ELR (cell line): ENCODE measurements at regions not wholly inside any gene's neighbourhood (a gene's known extent, or its start where the extent isn't known, plus 50 kb on each side); places are given as distances from the start of the nearest gene placed in this dataset.

Experiments used
- DNase-seq: peaks from one replicate; pipeline ENCODE4 v3.0.0-alpha.2; 2015; ENCODE audit warnings: low read depth

DNA sequence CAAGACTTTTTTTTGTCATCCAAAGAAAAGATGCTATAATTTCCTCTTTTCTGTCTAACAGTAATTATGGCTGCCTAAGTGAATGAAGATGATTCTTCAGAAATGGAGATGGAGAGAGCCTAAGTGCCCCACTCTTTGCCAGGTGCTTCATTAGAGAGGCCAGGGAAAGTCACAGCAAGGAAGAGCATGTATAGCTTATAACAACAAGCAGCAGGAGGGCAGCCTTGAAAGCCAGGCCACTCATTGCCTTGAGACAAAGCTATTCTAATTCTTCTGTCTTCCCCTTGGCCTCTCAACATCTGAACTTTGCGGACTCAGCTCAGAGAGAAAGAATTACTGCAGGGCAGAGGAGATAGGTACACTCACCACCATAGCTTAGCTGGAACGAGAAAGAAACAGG, 112.0 kb upstream of the ZNF366 start:
- no peak for DNase-seq

DNA sequence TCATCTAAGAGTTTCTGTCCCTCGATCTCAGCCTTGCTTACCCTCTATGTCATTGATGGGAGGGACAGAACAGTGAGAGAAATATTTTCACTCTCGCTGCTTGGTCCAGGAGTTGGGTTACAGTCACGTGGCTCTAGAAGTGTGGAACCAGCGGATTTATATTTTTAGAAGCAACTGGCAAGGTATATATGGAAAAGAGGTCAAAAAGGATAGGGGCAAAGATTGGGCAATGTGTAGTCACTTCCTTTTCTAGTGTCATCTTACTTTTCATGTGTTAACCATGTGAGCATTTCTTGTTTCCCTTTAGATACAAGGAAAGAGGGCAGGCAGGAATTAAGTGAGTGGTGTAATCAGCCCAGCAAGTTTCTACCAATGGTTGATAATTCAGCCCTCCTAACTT, 111.5 kb upstream of the ZNF366 start:
- no peak for DNase-seq

DNA sequence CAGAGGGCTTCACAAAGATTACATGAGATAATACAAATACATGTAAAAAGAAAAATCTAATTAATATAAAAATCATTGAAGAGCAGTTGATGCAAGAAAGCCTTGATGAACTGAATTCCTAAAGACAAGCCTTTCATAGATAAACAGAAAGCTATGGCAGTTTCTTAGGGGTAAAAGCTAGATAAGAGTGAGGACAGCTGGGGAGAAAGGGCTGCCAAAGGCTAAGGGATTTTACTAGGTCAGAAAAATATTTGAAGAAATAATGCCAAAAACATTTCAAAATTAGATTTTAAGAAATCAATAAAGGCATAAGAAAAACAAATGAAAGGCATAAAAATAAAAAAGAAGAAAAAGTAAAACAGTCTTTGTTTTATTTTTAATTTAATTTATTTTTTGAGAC, 107.9 kb upstream of the ZNF366 start:
- DNase-seq: no peak

DNA sequence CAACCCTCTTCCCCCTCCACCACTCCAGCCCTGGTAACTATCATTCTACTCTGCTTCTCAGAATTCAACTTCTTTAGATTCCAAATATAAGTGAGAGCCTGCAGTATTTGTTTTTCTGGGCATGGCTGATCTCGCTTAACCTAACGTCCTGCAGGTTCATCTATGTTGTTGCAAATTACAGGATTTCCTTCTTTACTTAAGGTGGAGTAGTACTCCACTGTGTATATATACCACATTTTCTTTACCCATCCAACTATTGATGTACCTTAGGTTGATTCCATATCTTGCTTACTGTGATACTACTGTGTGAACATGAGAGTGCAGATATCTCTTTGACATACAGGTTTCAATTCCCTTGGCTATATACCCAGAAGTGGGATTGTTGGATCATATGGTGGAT, 106.3 kb upstream of the ZNF366 start:
- no peak for DNase-seq

DNA sequence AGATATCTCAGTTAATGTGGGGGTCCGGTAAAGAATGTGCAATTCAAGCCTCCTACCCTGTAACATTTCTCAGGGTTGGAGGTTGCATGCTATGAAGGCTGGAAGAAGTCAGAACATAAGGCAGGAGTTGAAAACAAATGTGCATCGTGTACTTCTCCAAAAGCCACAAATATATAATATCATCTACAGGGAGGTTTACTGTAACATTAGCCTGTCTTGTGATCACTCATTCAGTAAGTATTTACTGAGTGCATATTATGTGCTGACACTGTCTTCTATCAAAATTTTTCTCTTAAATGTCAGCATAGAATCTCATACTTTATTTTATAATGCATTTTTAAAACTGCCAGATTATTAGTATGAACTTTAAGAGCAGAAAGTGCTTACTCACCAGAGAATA, 105.6 kb upstream of the ZNF366 start:
- DNase-seq: no peak

DNA sequence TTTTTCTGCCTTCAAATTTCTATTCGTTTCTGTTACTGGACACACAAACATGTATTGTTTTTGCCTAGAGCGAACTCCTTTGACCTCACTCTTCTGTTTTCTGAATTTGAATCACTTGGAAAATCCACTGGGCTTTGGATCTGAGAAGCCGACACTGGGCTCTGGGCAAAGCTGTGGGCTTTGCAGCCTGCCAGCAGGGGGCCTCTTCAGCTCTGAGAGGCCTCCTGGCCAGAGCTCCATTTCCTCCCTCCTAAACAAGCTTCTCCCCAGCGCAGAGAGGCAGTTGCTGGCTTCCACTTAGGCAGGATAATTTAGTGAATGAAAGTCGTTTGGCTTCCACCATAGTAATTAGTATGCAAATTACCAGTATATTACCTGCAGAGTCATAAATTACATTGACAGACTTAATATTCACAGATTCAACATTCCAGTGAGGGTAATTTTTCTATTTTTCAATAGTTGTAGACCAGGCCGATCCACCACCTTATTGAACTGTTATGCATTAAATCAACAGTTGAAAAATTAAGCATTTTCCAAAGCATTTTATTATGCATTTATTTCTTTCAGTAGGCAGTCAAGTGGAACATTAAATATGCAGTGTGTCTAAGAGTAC, 104.0 kb upstream of the ZNF366 start:
- peak; percentile 82 for DNase-seq

DNA sequence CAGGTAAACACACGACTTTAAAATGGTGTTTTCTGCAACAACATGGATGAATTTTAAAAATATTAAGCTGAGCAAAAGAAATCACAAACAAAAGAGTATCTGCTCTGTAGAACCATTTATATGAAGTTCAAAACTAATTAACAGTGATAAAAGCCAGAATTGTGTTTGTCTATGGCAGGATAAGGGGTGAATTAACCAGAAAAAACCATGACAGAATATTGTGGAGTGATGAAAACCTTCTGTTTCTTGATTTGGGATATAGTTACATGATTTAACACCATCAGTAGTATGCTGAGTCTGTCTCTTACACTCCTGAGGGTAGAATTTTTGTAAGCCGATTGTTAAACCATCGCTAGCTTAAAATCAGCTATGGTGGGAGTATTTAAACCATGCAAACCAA, 101.7 kb upstream of the ZNF366 start:
- no peak for DNase-seq

DNA sequence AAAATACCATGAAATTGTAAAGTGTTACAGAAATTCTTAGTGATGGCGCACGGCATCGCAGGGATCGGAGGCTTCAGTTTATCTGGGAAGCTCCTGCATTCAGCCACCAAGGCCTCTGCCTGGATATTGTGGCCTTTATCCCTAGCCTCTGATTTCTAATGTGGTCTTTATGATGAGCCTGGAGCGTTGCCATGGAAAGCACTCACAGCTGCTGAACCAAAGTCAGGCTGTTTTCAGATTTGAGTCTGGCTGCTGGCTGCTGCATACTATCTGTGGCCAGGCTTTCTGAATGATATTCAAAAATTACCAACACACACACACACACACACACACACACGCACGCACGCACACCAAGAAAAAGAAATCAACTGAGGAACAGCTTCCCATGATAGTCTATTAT, 101.1 kb upstream of the ZNF366 start:
- DNase-seq: no peak

DNA sequence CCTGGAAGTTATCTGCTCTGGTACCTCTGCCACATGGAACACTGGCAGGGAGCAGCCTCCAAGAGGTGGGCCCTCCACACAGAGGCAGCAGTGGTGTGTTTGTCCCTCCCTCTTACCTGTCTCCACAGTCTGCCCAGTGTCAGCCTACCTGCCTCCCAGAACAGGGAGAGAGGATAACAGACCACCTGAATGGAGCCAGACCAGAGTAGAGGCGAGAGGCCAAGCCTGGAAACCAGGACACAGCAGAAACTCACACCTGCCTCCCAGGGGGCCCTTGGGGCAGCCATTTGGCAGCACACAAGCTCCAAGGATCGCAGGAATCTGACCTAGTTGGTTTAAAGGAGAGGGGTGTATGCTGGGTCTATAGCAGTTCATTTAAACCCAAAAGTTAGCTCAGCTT, 100.2 kb upstream of the ZNF366 start:
- DNase-seq: no peak

DNA sequence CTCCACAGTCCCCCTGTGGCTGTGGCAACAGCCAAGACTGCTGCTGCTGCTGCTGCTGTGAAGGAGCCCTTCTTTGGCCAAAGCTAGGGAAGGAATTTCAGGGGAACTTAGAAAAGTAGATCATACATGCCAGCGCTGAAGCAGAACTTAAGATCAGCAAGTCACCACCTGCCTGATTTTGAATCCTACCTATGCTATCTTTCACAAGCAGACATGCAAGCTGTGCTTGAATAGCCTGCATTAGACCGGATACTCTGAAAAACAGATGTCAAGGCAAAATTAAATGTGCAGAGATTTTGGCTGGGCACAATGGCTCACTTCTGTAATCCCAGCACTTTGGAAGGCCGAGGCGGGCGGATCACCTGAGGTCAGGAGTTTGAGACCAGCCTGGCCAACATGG, 99.3 kb upstream of the ZNF366 start:
- no peak for DNase-seq

DNA sequence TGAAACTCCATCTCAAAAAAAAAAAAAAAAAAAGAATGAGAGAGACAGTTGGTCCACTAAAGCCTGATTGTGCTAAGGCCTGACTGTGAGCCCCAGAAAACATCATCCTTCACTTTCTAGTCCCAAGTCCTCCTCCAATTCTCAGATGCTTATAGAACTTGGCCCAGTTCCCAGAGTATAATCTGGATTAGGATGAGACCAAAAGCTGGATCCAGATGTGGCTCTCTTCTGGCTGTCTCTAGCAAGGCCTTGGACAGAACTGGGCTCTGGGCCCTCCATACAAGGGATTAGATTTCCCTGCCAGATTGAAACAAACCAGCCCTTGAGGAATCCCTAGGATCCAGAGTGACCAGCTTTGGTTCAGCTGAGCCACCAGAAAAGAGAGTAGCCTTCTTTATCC, 98.4 kb upstream of the ZNF366 start:
- DNase-seq: no peak

DNA sequence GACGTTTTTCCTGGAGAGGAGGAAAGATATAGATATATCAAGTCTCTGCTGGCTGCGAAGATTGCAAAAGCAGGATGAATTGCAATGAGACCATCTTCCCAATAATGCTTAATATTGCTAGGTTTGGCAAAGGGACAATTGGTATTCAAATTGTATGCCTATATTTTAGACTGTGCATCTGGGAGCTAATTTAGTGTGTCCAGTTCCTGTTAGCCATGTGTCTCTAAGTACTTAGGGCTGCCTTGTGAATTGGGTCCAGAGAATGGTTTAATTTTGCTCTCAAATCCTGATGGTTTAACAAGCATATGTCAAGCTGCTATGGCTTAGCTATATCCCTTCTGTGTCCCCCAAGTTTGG, 97.6 kb upstream of the ZNF366 start:
- DNase-seq: no peak

DNA sequence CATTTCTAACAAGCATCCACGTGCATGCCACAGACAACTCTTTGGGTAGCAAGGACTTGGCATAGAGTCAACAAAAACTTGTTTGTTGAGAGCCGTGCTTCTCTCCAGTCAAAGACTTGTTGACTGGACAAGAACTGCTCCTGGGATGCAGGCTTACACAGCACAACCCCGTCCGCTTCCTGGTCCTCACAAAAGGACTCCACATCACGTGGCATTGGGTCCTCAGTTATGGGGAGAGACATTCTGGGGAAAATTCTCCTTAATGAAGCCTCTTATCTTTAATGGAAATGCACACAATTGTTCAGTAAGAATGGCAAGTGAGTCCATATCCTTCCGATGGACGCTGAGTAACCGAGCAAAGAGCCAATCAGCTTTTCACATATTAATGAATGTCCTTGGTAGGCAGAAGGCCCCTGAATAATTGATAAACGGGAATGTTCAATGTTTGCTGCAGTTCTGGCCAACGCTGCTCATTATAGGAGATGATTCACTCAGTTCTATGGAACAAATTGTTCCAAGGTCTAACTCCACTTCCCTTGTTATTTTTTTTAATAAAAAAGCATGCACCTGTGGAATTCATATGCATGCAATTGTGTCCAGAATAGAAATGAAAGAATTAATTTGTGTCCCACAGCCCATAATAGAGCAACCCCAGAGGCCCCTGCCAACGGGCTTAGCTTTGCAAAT, 97.0 kb upstream of the ZNF366 start:
- DNase-seq: no peak

DNA sequence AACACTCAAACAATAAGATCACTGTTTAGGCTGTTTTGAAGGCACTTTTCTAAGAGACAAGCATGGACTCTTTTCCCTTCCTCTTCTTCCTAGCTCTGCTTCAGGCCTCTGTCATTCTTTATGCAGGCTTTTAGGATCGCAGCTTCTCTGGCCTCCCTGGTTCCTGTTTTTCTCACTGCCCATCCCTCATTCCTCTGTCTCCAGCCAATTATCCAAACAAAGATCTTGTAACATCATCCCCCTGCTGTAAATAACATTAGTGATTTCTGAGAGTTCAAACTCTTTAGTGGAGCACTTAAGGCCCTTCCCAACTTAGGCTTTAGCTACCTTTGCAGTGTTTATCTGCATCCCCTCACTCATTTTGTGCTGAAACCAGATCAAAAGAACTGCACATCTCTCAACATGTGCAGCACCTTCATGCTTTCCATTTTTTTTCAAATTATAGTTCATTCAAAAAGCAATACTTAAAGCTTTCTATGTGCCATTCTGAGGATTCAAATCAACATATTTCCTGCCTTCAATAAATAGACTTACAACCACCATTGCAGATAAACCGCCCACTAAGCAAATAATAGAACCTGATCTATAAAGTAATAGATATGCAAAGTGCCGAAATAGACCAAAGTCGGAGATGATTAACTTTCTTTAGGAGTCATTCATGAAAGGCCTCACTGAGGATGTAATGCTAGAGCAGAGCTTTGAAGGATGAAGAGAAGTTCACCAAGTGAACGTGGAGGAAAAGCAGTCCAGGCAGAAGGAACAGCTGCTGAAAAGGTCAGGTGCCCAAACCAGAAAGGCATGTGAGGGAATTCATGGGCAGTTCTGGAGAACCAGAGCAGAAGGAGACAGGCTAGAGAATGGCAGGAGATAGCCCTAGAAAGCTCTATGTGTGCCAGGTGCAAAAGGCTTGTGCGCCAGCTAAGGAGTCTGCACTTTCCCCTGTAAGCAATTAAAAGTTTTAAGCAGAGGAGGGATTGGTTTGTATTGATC, 95.8 kb upstream of the ZNF366 start:
- no peak for DNase-seq

DNA sequence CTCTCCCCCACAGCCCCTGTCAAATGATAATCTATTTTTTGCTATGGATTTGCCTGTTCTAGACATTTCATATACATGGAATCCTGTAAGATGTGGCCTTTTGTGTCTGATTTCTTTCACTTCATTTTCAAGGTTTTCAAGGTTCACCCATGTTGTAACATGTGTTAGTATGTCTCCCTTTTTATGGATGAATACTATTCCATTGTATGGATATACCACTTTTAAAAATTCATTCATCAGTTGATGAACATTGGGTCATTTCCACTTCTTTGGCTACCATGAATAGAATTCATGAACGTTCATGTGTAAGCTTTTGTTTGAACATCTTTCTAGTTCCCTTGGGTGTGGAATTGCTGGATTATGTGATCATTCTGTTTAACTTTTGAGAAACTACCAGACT, 94.7 kb upstream of the ZNF366 start:
- DNase-seq: no peak

DNA sequence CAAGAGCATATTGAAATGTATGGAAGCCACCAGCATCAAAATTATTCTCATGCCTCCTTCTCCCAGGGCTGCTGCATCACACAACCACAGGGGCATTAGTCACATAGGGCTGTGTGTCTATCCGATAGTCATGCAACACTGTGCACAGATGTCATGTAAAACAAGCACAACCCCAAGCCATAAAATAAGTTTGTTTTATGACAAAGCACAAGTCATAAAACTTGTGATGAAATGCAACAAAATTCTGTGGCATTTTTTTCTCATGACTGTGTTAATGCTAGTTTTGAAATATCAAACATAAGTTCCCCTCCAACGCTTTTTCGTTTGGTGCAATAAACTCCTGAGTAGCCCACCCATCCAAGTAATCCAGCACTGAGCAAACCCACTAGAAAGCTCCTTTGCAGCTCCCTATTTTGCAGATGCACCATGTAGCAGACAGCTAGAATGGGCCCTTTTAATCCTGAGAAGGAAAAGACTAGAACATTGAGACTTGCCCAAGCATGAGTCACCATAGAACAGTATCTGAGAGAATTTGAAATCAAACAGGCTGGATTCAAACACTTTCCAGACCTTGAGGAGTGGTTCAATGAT, 93.3 kb upstream of the ZNF366 start:
- DNase-seq: peak; percentile 99

DNA sequence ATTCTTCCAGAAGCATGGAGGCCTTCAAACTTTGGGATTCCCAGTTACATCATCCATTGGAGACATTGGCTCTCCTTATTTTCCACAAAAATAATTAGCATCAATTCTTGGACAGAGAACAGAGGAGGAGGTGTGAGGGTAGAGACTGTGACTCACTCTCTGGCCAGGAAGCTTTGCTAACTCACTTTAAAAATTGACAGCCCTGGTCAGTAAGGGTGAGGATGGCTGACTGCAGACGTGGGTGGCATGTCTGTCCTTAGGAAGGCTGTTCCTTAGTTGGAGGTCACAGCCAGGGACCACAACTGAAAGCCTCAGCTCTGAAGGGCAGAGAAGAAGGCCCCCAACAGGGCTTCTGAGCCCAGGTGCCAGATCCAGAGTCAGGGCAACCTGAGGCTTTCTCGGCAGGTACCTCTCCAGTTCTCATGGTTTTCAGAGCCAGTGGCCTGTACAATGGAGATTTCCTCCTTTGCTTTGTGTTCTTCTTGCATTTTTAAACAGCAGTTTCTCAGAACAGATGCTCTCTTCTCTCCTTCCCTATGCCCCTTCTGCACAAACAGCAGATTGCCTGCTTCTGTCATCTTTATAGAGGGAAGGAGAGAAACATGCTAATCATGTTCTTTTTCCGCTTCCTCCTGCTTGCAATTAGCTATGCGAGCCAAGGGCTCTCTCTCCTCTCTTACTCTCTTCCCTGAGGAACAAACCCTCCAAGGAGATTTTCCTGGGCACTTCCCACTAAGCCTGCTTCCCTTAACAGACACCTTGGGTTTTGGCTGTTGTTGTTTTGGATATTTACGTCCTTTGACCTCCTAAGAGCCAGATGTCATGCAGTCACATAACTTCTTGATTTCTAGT, 92.5 kb upstream of the ZNF366 start:
- peak; percentile 75 for DNase-seq

DNA sequence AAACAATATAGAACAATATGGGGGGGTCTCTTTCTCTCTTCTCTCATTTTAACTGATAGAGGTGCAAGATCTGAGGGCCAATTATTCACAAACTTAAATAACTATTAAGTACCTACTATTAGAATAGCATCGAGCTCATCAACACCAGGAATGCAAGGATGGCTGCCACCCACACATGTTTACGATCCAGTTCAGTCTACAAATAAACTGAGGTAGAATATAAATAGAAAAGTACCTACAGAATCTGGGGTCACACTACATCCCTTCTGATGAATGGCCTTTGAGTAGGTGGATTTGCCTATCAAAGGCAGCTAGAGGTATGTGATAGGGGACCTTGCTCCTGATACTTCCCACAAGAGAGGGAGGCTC, 91.8 kb upstream of the ZNF366 start:
- no peak for DNase-seq

DNA sequence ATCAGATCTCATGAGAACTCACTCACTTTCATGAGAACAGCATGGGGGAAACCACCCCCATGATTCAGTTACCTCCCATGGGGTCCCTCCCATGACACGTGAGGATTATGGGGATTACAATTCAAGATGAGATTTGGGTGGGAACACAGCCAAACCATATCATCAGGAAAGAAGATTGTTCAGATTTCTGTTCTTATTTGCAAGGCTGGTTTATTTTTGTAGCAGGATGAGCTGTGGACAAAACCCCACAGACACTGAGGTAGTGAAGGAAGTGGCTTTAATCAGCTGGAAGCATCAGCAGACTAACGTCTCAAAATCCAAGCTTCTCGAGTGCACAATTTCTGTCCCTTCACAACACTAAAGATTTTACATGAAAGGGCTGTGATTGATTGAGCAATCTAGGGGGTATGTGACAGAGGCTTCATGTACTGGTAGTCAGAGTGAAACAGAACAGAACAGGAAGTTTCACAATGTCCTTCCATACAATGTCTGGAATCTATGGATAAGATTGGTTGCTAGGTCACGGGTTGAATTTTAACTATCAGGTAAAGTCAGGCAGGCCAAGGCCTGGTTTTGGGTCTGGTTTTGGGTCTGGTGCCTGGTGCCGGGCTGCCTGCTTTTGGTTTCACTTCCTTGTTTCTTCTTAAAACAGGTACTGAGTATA, 91.3 kb upstream of the ZNF366 start:
- DNase-seq: peak; percentile 56

DNA sequence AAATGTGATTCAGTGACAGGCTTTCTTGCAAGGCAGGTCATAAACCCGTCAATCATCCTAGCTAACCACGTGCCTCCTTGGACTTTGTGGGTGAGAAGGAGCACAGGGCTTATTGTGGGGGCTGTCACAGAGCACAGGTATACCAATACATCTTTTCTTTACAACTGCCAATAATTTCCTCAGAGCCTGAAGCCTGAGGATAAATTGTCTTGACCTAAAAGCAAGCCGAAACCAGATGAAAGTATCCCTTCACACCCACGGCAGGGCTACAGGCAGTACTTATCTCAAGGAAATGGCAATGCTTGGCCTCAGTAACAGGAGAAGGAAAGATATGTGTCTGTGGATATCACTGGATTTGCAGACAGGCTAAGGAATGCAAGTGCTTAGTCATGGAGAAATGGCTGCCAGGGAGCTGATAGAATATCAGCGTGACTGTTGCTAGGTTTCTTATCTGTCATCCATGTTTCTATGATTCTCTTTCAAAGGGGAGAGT, 90.3 kb upstream of the ZNF366 start:
- peak; percentile 90 for DNase-seq

DNA sequence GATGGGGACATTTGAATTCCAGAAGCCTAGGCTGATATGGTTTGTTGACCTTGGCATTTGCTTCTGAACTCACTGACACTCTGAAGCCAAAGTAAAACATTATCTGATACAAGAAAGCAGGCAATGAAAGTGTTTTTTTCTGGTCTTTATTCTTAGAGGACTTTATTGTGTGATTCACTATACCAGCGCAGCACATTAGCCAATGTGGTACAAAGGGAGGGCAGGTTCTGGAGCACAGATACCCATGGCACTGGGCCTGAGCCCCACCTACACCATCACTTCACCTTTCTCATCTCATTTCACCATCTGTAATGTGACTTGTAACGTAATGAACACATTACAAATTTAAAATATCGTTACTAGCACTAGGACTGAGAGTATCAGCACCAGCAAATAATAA, 89.7 kb upstream of the ZNF366 start:
- no peak for DNase-seq
